Right lobe of liver (tissue), 4 donors: ENCODE measurements at regions not wholly inside any gene's neighbourhood (a gene's known extent, or its start where the extent isn't known, plus 50 kb on each side); places are given as distances from the start of the nearest gene placed in this dataset.

Experiments used
- CTCF ChIP-seq, 4 donors: fragments of 200-600 bp in 3 of 4; fragments of 450-650 bp in 1 of 4; IDR thresholded peaks; one replicate each; pipeline versions ENCODE4 v1.5.1 to v1.8.0; 2016 to 2022; ENCODE audit warnings: antibody characterized with exemption in 4 of 4, mild to moderate bottlenecking in 2 of 4
- POLR2A ChIP-seq: fragments of 450-650 bp; IDR thresholded peaks from one replicate; pipeline ENCODE4 v1.6.1; 2017; ENCODE audit warnings: antibody characterized with exemption, mild to moderate bottlenecking
- donor health status: DM: no; HTN: no; CAD: no.
- donor health status: DM: no; HTN: no; CAD: no.
- donor health status: DM: no; HTN: yes; CAD: no.

GRCh38 chr4:79497001-79497400 lies 89.0 kb upstream of the GK2 start:
- TF ChIP-seq CTCF (IDR thresholded peaks at IDR 0.05) (no peak), POLR2A (no peak)
